NCI-H1417 (cell line): ENCODE measurements at regions not wholly inside any gene's neighbourhood (a gene's known extent, or its start where the extent isn't known, plus 50 kb on each side); places are given as distances from the start of the nearest gene placed in this dataset.

Experiments used
- DNase-seq, 3 experiments: peaks; one replicate each; lab custom pipeline; 2025; lab: John Stamatoyannopoulos, UW

DNA sequence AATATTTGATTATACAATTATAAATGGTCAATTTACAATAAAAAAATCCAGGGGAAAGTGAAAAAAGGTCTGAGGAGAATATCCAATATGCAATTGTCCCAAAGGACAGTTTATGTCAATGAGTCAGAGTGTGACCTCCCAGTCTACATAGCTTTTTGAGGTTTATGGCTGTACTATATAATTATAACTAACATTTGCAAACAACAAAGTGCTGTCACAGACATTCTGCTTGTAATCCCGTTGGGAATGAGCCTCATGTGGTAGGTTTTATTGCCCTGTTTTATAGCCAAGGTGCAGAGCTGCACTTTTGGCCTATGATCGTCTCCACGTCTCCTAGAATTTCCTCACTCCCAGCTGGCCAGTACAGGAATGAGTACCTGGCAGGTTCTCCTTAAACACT, 103.8 kb downstream of the ADSS2 start:
- DNase-seq: peak in 2 of 3 experiments; percentile 35 to 82

DNA sequence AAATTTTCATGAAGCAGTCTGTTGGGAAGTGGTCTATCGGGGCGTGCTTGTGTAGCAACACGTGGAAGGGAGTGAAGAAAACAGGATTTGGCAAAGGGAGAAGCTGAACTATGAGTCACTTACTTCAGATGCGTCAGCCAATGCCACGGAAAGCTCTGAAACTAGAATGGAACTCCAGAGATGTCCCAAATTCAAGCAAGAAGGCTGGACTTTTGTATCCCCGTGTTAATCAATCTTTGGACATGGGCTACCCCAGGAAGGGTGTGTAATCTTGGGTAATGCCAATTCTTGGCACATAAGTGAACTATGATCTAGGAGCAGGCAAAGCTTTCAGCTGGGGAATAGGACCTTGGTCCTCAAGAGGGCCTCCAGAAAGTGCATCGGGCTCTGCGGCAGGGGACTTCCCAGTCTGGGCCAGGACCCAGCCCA, 102.6 kb downstream of the ADSS2 start:
- DNase-seq: no peak

DNA sequence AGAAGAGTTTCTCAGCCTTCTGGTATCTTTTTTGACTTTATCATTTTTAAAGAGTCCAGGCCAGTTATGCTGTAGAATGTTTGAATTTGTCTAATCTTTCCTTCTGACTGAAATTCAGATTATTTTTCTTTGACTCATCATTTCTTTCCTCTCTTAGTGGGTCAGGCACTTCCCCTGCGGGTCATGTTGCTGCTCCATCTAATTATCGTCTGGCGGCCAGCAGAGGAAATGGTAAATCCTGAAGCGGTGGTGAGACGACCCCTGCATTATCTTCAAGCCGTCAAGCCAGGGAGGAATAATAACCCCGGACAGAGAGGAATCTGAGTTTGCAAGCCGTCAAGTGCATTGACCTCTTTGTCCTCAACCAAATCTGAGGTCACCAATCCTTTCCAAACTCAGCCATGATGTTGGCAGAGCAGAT, 102.1 kb downstream of the ADSS2 start:
- no peak for DNase-seq

DNA sequence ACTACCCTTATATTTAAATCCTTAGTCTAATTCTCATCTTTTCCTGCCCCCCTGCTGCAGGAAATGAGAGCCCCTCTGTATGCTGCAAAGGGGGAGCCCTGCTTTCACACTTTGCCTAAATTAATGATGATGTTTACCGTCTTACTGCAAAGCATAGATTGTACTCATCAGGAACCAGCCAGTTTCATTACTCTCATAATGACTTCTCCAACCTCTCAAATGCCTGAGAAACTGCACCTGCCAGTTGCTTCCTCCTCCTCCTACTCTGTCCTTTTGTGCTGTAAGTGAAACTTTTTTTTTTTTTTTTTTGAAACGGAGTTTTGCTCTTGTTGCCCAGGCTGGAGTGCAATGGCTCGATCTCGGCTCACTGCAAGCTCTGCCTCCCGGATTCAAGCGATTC, 101.7 kb downstream of the ADSS2 start:
- no peak for DNase-seq

DNA sequence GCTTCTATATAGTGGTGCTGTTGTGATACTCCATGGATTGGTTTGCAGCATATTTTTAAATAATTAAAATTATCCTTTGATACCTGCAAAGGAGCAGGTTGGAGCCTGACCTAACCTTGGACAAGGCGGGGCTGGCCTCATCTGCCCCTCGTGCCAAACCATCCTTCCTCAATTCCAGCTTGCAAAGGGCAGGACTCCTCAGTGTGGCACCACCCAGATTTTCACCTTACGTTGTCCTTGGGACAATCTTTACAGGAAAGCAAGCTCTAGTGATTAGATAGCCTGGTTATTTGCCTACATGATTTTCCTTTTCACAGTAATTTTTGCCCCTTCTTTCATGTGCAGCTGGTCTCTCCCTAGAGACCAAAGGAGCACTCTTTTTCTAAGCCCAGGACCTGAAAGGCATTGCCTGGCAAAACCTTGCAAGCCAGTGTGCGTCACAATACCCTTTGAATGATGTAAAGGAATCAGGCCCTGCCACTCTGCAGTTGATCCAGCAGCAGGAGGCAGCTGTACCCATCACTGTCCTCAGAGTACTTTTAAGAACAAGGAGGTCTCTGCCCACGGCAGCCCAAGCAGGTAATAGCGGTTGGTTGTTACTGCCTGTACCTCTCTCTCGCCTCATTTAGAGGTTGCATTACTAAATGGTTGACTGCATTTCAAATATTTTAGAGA, 99.4 kb downstream of the ADSS2 start:
- DNase-seq: no peak

DNA sequence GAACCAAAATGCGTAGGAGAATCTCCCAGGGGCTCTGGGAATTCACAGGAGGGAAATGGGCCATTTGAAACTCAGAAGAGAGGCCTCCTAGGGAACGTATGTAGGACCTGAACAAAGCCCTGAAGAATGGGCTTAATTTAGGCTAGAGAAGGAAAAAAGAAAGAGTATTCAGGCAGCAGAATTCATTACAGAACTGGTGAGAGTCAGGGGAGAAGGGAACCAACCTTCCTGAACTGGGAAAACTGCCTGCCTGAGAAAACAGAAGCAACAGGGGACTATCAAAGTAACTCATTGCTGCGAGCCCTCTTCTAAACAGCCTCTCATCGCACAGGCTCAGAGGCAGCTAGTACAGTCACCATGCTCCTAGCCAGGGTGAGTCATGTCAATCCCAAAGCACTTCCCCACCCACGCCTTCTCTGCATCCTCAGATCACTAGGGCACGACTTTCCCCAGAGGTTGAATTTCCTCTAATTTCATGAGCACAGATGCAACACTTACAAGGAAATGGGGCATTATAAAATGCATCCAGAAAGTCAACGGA, 98.1 kb downstream of the ADSS2 start:
- no peak for DNase-seq

DNA sequence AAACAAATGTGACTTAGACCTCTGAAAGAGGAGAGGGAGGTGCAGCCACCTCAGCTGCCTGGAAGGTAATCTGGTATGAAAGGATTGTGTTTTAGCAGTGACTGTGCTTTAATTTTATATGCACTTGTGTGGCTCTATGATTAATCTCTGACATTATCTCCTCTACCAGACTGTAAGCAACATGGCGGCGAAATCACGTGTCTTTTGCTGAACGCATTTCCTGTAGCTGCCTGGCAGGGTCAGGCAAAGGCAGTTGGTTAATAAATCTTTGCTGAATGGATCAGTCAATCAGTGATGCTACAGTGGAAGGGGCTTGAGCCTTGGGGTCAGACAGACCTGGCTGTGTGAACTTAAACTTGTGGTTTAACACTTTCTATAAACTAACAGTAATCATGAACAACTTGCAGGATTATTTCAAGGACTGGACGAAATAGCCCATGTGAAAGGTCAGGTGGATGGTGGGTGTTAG, 96.9 kb downstream of the ADSS2 start:
- DNase-seq: no peak

DNA sequence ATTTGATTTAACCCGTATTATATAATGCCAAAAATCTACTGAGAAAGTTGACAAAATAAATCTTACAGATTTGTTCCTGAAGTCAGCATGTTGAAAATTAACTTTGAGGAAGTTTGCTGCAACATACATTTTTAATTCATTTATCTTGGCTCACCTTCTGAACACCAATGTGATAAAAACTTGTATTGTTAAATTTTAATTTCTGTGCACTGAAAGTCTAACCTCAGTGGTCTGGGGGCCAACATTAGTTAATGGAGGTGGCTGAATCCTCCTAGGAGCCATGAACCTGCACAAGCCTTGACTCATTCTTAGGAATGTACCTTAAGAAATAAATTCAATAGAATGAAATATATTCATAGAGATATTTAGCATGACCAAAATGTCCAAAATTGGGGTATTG, 95.3 kb downstream of the ADSS2 start:
- DNase-seq: no peak
